ENCODE measurements at regions not wholly inside any gene's neighbourhood (a gene's known extent, or its start where the extent isn't known, plus 50 kb on each side); places are given as distances from the start of the nearest gene placed in this dataset.

DNA sequence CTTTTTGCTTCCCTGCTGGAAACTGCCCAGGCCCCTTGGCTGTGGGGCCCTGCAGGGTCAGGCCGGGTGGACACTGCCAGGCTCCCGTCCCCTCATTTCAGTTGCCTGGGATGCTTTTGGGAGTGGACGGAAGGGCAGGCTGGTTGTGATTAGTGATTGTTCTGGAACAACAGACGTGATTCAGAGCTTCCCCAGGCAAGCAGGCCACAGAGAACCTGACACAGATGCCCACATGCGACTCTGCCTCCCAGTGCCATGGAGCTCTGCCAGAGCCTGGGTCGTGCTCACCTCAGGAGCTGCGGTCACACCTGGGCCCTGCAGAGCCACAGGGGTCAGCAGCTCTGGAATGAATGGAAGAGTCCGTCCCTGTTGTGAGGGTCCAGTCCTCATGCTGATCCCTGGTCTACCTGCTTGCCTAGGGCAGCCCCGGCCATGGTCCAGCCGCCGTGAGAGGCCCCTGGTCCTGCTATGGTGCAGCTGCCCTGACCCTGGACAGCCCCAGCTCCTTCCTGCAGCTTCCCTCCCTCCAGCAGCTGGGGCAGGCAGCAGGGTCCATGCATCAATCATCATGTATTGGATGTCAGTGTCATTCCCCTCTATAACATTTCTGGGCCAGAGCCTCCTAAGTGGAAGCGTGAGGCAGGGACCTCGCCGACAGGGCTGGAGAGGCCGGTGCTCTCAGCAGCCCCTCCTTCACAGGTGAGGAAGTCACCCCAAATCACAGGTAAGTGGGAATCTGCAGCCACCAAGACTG is 518.6 kb upstream of the MYT1L start:
- peak; percentile 54 for DNase-seq (ENCODE audit: low spot score)
- intact Hi-C loops (cut with DNase I): no loop called here

DNA sequence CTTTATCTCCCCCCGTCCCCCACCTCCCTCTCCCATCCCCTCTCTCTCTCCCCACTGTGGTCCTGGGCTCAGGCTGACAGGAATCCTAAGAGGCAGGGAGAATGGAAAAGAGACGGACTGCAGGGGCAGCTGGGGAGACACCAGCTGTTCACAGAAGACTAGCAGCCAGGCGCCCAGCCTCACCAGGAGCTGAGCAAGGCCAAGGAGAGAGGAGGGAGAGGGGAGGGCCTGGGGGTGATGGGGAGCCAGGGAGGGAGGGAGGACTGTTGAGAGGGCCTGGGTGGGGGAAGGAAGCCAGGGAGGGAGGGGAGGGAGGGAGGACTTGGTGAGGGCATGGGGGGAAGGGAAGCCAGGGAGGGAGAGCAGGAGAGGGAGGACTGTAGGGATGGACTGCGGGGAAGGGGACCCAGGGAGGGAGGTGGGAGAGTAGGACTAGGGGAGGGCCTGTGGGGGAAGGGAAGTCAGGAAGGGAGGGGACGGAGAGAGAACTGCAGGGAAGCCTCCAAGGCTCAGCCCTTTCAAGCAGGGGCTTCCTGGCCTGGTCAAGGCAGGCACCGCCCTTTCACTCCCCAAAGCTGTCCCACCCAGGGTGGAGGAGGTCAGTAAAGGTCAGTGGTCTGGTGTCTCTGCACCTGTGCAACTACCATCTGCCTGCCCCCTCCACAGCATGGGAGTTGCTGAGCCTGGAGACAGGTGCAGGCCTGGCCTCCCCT is 517.7 kb upstream of the MYT1L start:
- no peak for DNase-seq (ENCODE audit: low spot score)
- intact Hi-C loops (cut with DNase I): no loop called here

DNA sequence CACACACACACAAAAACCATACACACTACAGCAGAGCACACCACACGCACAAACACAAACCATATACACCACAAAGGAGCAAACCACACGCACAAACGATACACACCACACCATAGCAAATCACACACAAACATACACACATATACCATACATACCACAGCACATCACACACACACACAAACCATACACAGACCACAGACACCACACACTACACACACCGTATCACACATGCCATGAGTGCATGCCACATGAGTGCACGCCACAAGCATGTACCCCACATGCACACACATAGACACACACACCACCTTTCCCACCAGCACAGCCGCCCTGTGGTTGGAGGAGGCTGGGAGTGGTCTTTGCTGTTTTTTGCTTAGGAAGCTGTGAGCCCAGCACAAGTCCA is 517.1 kb upstream of the MYT1L start:
- intact Hi-C loops (cut with DNase I): no loop called here

GRCh38 chr2:2847209-2847676 is 516.2 kb upstream of the MYT1L start:
- no peak for DNase-seq (ENCODE audit: low spot score)
- intact Hi-C loops (cut with DNase I): no loop called here

More for the DNA sequence above, 517.1 kb upstream of the MYT1L start:
- DNase-seq (ENCODE audit: low spot score): no peak

DNA sequence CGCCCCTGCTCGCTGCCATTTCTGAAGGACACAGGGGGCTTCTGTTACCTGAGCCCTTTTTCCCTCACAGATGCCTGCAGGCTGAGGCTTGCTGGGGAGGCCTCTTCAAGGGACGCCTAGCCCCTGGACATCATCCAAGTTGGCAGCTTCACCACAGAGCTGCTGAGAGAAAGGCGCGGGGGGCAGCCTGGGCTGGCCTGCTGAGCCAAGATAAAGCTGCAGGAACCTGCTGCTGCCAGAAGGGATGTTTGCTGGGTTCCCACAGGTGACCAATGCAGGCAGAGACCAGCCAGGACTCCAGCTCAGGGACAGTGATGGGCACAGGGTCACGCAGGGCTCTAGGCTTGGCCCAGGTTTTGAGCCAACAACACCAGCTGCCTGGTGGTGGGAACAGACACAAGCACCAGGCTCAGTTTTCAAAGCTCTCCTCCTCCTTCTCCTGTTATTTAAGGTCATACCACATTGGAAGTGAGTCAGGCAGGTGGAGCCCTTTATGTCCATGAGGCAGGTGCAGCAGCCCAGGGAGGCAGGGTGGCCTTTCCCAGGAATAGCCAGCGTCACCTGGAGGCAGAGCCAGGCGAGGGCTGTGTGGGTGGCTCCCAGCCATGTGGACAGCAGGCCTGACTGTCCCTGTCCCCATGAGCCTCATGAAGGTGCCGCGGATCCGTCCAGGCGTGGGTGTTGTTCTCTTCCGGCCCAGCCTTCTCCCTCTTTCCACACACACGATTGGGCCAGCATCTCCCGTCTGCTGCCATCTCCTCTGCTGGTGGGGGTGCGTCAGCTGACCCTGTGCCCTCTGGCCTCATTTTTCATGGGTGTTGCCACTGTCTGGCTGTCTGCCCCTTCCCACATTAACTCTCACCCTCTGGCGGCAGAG is 515.5 kb upstream of the MYT1L start:
- no peak for DNase-seq (ENCODE audit: low spot score)
- intact Hi-C loops (cut with DNase I): no loop called here

DNA sequence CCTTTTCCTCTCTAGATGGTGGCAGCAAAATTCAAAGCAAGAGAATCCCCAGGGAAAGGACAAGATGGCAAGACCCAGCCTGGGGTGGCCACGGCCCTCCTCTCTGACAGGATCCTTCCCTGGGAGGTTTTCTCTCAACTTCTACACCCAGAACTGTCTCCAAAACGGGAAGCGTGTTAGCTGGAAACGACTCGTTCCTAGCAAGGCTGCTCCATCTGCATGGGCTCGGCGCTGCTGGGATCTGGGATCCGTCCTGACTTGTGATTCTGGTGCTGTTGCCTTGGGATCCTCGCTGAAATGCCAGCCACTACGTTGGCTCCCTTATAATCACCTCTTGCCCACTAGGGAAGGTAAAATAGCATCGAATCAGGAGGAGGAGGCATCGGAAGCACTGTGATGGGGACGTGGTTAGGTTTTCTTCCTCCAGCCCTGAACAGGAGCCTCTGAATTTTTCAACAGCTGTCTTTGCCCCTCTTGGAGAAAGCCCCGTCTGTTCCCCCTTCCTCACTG is 514.8 kb upstream of the MYT1L start:
- DNase-seq (ENCODE audit: low spot score): no peak
- intact Hi-C loops (cut with DNase I): no loop called here

- DNase-seq (ENCODE audit: low spot score): no peak
Observed at GRCh38 chr2:2845267-2845666, 514.2 kb upstream of the MYT1L start.

GRCh38 chr2:2843969-2844548 is 513.0 kb upstream of the MYT1L start:
- intact Hi-C loops (cut with DNase I): no loop called here
- DNase-seq (ENCODE audit: low spot score): peak; percentile 69

More at GRCh38 chr2:2845267-2845666, 514.2 kb upstream of the MYT1L start:
- intact Hi-C loops (cut with DNase I): no loop called here

DNA sequence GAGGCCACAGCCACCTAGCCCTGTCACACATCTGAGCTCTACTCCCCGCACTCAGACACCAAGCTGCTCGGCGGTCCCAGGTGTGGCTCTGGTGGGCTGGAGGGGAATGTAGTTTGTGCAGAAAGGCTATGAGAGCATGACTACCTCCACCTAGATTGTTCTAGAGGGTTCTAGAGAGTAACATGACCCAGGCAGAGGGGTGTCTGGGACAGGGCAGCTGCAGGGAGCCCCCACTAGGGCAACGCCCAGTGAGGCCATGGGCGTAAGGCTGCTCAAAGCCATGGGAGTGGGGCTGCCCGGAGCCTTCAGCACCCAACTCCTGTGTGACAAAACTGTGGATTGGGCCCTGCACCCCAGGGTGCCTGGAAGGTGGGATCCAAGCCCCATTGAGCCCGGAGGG is 511.4 kb upstream of the MYT1L start:
- DNase-seq (ENCODE audit: low spot score): peak; percentile 26
- intact Hi-C loops (cut with DNase I): no loop called here

DNA sequence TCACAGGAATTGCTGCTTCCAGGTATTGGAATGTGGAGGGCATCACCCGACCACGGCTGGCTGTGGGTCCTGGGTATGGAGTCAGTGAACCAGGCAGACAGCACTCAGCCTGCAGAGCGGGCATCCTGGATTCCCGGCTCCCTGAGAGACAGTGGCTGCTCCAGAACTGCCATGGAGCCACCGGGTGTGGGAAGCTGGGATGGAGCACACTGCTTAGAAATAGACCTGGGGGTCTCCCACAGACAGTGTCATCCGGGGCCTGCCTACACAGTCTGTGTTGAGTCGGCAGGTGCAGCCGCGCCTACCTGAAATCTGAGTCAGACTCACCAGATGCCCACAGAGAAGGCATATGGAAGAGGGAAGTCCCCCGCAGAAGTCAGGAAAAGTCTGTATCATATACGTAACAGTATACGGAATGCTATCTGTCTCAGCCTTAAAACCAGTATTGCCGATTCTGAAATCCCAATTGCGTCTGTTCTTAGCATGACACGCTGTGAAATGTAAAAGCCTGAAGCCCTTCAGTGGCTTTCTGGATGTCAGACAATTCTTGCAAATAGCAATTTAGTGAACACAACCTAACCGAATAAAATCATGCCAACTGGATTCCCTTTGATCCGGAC is 509.7 kb upstream of the MYT1L start:
- intact Hi-C loops (cut with DNase I): no loop called here
- peak; percentile 65 for DNase-seq (ENCODE audit: low spot score)

DNA sequence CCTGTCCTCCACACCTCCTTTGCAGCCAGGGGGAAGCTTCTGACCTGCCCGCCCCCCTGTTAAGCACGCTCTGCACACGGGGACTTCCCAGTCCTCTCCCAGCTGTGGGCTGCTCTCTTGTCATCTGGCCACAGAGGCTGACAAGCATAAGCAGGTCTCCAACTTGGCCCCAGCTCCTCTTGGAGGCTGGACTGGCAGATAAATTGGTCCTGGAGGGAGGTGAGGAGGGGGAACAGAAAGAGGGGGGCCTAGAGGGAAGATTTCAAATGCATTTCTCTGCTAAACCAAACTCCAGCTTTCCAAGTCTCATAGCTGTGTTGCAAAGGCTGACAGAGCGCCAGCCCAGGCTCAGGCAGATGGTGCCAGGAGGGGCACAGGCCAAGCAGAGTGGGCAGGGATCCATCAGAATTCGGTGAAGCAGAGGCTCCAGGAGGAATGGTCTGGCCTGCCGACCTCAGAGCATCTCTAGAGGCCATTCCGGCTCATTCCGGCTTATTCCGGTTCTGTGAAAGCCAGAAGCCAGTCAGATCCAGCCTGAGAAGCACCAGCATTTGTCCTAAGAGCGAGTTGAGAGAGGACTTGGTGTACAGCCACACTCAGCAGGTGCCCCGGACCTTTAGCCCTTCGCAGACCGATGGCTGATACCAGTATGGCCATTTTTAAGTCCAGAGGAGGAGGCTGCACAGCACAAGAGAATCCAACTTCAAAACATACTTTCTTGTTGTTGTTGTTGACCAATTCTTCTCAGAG is 508.9 kb upstream of the MYT1L start:
- intact Hi-C loops (cut with DNase I): no loop called here
- peak; percentile 73 for DNase-seq (ENCODE audit: low spot score)

DNA sequence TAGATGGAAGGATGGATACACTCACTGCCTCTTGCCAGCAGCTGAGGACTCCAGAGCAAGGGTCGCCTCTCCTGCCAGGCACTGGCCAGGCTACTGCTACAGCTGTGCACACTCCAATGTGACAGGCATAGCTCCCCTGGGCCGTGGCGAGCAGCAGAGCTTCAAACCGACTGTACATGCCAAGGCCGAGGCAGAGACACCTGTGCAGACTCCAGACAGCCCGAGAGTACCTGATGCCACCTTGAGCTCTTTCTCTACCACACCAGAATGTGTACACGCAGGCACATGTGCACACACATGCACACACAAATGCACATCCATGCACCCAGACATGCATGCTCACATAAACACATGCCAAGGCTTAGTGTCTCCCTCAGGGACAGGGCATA is 508.3 kb upstream of the MYT1L start:
- intact Hi-C loops (cut with DNase I): no loop called here
- peak; percentile 45 for DNase-seq (ENCODE audit: low spot score)

DNA sequence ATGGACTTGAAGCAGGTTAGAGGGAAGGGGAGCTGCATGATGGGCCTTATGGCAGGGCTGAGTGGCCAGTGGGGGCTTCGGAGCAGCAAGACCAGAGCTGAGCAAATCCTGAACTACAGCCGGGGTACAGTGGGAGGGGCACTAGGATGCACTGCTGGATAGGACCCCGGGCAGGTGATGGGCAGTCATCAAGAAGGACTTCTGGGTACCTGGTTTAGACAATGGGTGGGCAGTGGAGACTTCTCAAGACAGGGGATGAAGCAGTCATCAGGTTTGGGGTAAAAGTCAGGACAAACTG is 507.4 kb upstream of the MYT1L start:
- intact Hi-C loops (cut with DNase I): no loop called here

GRCh38 chr2:2837746-2838547 is 506.9 kb upstream of the MYT1L start:
- intact Hi-C loops (cut with DNase I): no loop called here
- DNase-seq (ENCODE audit: low spot score): peak; percentile 54

More for the DNA sequence above, 507.4 kb upstream of the MYT1L start:
- DNase-seq (ENCODE audit: low spot score): no peak

- intact Hi-C loops (cut with DNase I): no loop called here
- DNase-seq (ENCODE audit: low spot score): no peak
Observed at GRCh38 chr2:2836343-2837070, 505.4 kb upstream of the MYT1L start.

DNA sequence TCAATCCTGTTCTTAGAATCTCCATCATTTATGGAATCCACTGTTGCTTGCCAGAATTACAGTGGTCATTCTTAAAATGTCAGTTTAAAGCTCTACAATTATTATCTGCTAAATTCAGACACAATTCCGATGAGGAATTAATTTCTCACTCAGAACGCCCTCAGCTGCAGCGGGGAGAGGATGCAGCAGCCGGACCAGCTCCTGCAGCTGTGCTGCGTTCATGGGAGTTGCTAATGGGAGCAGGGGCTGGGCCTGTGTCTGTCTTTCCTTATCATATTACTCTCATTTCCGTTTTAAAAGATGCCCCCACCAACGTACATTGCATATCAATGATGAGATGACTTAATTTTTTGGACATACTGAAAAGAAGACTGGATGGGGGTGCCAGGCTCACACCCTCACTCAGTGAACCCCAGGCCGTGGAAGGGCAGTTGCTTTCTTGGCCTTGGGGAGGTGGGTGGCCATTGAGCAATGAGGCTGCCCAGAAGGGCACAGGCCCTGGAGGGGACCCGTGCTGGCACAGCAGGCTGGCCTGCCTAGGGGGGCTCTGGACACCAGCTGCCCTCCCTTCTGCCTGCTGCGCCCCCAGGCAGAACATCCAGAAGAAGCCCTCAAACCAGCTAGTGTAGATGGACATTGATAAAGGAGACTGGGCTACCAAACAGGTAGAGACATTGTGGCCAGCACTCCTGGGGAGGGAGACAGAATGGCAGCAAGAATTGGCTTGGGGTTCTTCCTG is 503.6 kb upstream of the MYT1L start:
- no peak for DNase-seq (ENCODE audit: low spot score)
- intact Hi-C loops (cut with DNase I): no loop called here
